Ovary (tissue), 7 donors: ENCODE measurements at regions not wholly inside any gene's neighbourhood (a gene's known extent, or its start where the extent isn't known, plus 50 kb on each side); places are given as distances from the start of the nearest gene placed in this dataset.
"Not testable (repeated sequence)": the region's sequence is repeated elsewhere in the genome, so short reads cannot be mapped to it uniquely, and the experiment has no call there.

Experiments used
- DNase-seq, 5 donors: peaks; one replicate each; pipeline ENCODE4 v3.0.0-alpha.2; 2019 to 2020
- H3K27ac ChIP-seq, 2 donors: fragments of 200-600 bp; one replicate each; pipeline versions ENCODE4 v1.5.1 to v1.8.0; 2019 to 2022
- H3K27me3 ChIP-seq: fragments of 200-600 bp; one replicate; pipeline ENCODE4 v1.8.0; 2022
- H3K36me3 ChIP-seq: fragments of 200-600 bp; sonication (generic); one replicate; pipeline ENCODE4 v1.5.1; 2019
- H3K4me1 ChIP-seq: one replicate; pipeline ENCODE4 v1.8.1; 2013; ENCODE audit warnings: mild to moderate bottlenecking, moderate library complexity; ENCODE audit not compliant: insufficient read depth
- H3K4me3 ChIP-seq: fragments of 200-600 bp; sonication (generic); one replicate; pipeline ENCODE4 v1.5.1; 2017
- H3K9me3 ChIP-seq, 2 donors: fragments of 200-600 bp in 1 of 2; sonication (generic) in 1 of 2; one replicate each; pipeline versions ENCODE4 v1.5.1 to v1.8.1; 2013 to 2019; ENCODE audit warnings: mild to moderate bottlenecking in 1 of 2, moderate library complexity in 1 of 2
- CTCF ChIP-seq, 3 donors: fragments of 450-650 bp in 2 of 3; fragments of 200-600 bp in 1 of 3; IDR thresholded peaks; one replicate each; pipeline versions ENCODE4 v1.5.1 to v1.8.0; 2016 to 2022; ENCODE audit warnings: antibody characterized with exemption in 3 of 3, mild to moderate bottlenecking in 1 of 3
- EP300 ChIP-seq: sonication (generic); formaldehyde crosslinking; IDR thresholded peaks from one replicate; pipeline ENCODE4 v1.6.1; 2017; ENCODE audit warnings: antibody characterized with exemption
- POLR2A ChIP-seq: fragments of 450-650 bp; IDR thresholded peaks from one replicate; pipeline ENCODE4 v1.6.1; 2017; ENCODE audit warnings: antibody characterized with exemption, mild to moderate bottlenecking, moderate library complexity
- WGBS, 3 donors: extraction: QIAGEN DNeasy Blood & Tissue Kit in 1 of 3; methylation state at CpG; one replicate each; pipeline versions ENCODE4 v1.1.5 to v1.1.7; 2013 to 2017; 5-methylcytosine and 5-hydroxymethylcytosine counted together
- intact Hi-C, 4 donors: fragments of 100-400 bp; cut with DNase I; formaldehyde crosslinking; loops; one replicate each; pipeline versions ENCODE4 v1.11.0 to v1.15.1; 2022 to 2023
- donor health status: DM: no; HTN: no; CAD: no; lungs with moderate emphysema.
- donor health status: DM: no; HTN: no; CAD: no.
- donor health status: Bipolar disorder and iron deficiency.
- donor health status: DM: no; HTN: no; CAD: no.
- donor health status: DM: yes; HTN: yes; CAD: no.

- WGBS, 3 donors, result 87 to 98% (median 93%) methylated on average over 1 of the region's 1 CpG
- TF ChIP-seq CTCF (IDR thresholded peaks at IDR 0.05) (no peak), POLR2A (no peak), EP300 (no peak)
- no peaks in the 10 kb centered on the region for H3K9me3 ChIP-seq
- no peaks in the 10 kb centered on the region for H3K27me3 ChIP-seq
- H3K4me3 ChIP-seq, result no peak overlapping the region
- intact Hi-C loops, result no loop called here
- no peaks in the 10 kb centered on the region for H3K4me1 ChIP-seq
- no peak for DNase-seq
- H3K27ac ChIP-seq, result no peak overlapping the region
- H3K36me3 ChIP-seq, result no peaks in the 10 kb centered on the region
Measured at GRCh38 chr1:187987236-187987776, 1158.6 kb downstream of the PLA2G4A start.

GRCh38 chr1:187991944-187992343, 1163.2 kb downstream of the PLA2G4A start:
- H3K27me3 ChIP-seq, result no peaks in the 10 kb centered on the region
- H3K4me1 ChIP-seq, result no peaks in the 10 kb centered on the region
- DNase-seq, result no peak
- no peaks in the 10 kb centered on the region for H3K36me3 ChIP-seq
- intact Hi-C loops, result no loop called here
- H3K4me3 ChIP-seq, result no peak overlapping the region
- no peaks in the 10 kb centered on the region for H3K9me3 ChIP-seq
- TF ChIP-seq CTCF (IDR thresholded peaks at IDR 0.05) (no peak), EP300 (no peak), POLR2A (no peak)
- no peak overlapping the region for H3K27ac ChIP-seq

GRCh38 chr1:187996780-187997179, 1168.0 kb downstream of the PLA2G4A start:
- no peaks in the 10 kb centered on the region for H3K9me3 ChIP-seq
- intact Hi-C loops, result no loop called here

GRCh38 chr1:187999973-188000372, 1171.2 kb downstream of the PLA2G4A start:
- no peak overlapping the region for H3K27ac ChIP-seq
- no peak for DNase-seq
- H3K36me3 ChIP-seq, result no peaks in the 10 kb centered on the region
- H3K27me3 ChIP-seq, result no peaks in the 10 kb centered on the region
- intact Hi-C loops, result no loop called here
- H3K9me3 ChIP-seq, result no peaks in the 10 kb centered on the region
- no peak for TF ChIP-seq EP300
- TF ChIP-seq POLR2A, result no peak
- no peak for TF ChIP-seq CTCF (IDR thresholded peaks at IDR 0.05)
- no peaks in the 10 kb centered on the region for H3K4me1 ChIP-seq
- H3K4me3 ChIP-seq, result no peak overlapping the region

More at GRCh38 chr1:187996780-187997179, 1168.0 kb downstream of the PLA2G4A start:
- Histone ChIP-seq H3K4me3 (no peak overlapping the region), H3K36me3 (no peaks in the 10 kb centered on the region), H3K4me1 (no peaks in the 10 kb centered on the region), H3K27ac (no peak overlapping the region), H3K27me3 (no peaks in the 10 kb centered on the region)
- TF ChIP-seq CTCF (IDR thresholded peaks at IDR 0.05) (no peak), POLR2A (no peak), EP300 (no peak)
- no peak for DNase-seq

GRCh38 chr1:188003687-188004086, 1174.9 kb downstream of the PLA2G4A start:
- DNase-seq, H3K4me1 ChIP-seq, H3K27me3 ChIP-seq, intact Hi-C loops, H3K27ac ChIP-seq, H3K4me3 ChIP-seq, H3K9me3 ChIP-seq, H3K36me3 ChIP-seq: not testable (repeated sequence)
- 68 to 89% (median 71%) methylated on average over 1 of the region's 1 CpG for WGBS, 3 donors
